DND-41 (cell line): ENCODE measurements at regions not wholly inside any gene's neighbourhood (a gene's known extent, or its start where the extent isn't known, plus 50 kb on each side); places are given as distances from the start of the nearest gene placed in this dataset.

Experiments
- ATAC-seq: fragments of 200-7000 bp; cut with Tn5 transposase; 3 replicates; pipeline ENCODE4 v1.9.1; 2021; ENCODE audit warnings: low read depth; ENCODE audit not compliant: insufficient read depth
- DNase-seq: peaks from one replicate; pipeline ENCODE4 v3.0.0-alpha.2; 2020
- H2AFZ ChIP-seq: 2 replicates; pipeline ENCODE4 v1.6.0; 2012; ENCODE audit warnings: low read depth, low read length
- H3K27ac ChIP-seq: 2 replicates; pipeline ENCODE4 v1.5.1; 2012; ENCODE audit warnings: low read length, inconsistent platforms
- H3K27me3 ChIP-seq: fragments of 200-600 bp; sonication (generic); 2 replicates; pipeline ENCODE4 v1.6.0; 2012; ENCODE audit warnings: low read length, mild to moderate bottlenecking, inconsistent platforms; ENCODE audit not compliant: insufficient read depth, poor library complexity
- H3K36me3 ChIP-seq: 2 replicates; pipeline ENCODE4 v1.5.1; 2012; ENCODE audit warnings: low read length, inconsistent platforms; ENCODE audit not compliant: insufficient read depth
- H3K4me1 ChIP-seq: 2 replicates; pipeline ENCODE4 v1.5.1; 2012; ENCODE audit warnings: mild to moderate bottlenecking, low read length; ENCODE audit not compliant: insufficient read depth
- H3K4me2 ChIP-seq: 2 replicates; pipeline ENCODE4 v1.6.0; 2012; ENCODE audit warnings: mild to moderate bottlenecking, moderate library complexity, low read length, inconsistent platforms; ENCODE audit not compliant: insufficient read depth
- H3K4me3 ChIP-seq, 2 experiments: fragments of 200-600 bp in 1 of 2; shearing (Covaris generic) in 1 of 2; 2 replicates each; pipeline ENCODE4 v1.5.1; 2012 to 2016; ENCODE audit warnings: inconsistent platforms in 2 of 2, low read length in 2 of 2, mild to moderate bottlenecking in 2 of 2, low read depth in 1 of 2, moderate library complexity in 1 of 2
- H3K79me2 ChIP-seq: 2 replicates; pipeline ENCODE4 v1.6.0; 2012; ENCODE audit warnings: low read length, inconsistent platforms; ENCODE audit not compliant: insufficient read depth
- H3K9ac ChIP-seq: 2 replicates; pipeline ENCODE4 v1.6.0; 2012; ENCODE audit warnings: low read depth, mild to moderate bottlenecking, inconsistent platforms, low read length, moderate library complexity
- H3K9me3 ChIP-seq: 2 replicates; pipeline ENCODE4 v1.5.1; 2012; ENCODE audit warnings: low read length, moderate library complexity, mild to moderate bottlenecking, inconsistent platforms; ENCODE audit not compliant: insufficient read depth, severe bottlenecking
- H4K20me1 ChIP-seq: 2 replicates; pipeline ENCODE4 v1.6.0; 2012; ENCODE audit warnings: low read length; ENCODE audit not compliant: insufficient read depth
- EZH2 ChIP-seq: IDR thresholded peaks from 3 replicates; pipeline ENCODE4 v1.6.1; 2012; ENCODE audit warnings: borderline replicate concordance, low read depth, mild to moderate bottlenecking, moderate library complexity, low read length, inconsistent platforms; ENCODE audit not compliant: severe bottlenecking
- TF ChIP-seq, protein P1 (sequence below): IDR thresholded peaks from 2 replicates; pipeline ENCODE4 v1.5.1; 2012; ENCODE audit warnings: borderline replicate concordance, low read length, moderate library complexity, mild to moderate bottlenecking; ENCODE audit not compliant: poor library complexity, severe bottlenecking; ENCODE audit errors: extremely low read depth

DNA sequence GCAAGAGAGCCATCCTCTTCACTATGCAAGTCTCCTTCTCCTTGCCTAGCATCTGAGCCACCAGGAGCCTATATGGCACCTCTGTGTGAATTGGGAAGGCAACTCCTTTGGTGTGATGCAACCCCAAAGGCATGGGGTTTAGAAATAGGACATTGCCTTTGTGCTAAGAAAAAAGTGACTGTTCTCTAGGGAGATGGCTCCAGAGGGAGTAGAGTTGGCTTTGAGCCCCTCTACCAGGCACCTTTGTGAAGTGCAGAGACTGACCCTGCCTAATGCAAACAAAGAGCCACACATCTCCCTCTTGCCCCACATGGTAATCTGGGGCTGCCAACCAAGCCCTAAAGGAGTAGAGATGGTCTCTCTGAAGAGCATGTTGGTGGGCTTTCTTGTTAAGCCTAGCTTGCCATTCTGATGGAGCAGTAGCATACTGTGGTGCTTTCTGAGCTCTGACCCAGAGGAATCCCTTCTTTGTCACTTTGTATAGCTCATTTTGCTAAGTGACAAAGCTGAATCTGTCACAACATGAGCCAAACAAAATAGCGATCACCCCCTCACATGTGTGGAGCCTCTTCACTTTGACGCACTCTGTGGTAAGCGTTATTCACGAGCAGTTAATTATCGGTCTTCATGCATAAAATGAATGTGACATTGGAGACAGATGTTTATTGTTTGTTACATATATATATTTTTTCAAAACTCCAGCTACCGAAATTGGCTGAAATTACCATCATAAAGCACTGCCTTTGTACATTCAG lies 74.4 kb downstream of the RWDD3 start:
- no peak overlapping the region for H3K4me3 ChIP-seq
- no peak overlapping the region for H3K9ac ChIP-seq
- H3K27ac ChIP-seq: no peak overlapping the region
- H3K36me3 ChIP-seq: no peaks in the 10 kb centered on the region
- no peak overlapping the region for H2AFZ ChIP-seq
- H3K4me1 ChIP-seq: no peaks in the 10 kb centered on the region
- H4K20me1 ChIP-seq: no peaks in the 10 kb centered on the region
- H3K79me2 ChIP-seq: no peaks in the 10 kb centered on the region
- peaks cover 9% of the 10 kb centered on the region for H3K27me3 ChIP-seq
- H3K9me3 ChIP-seq: no peaks in the 10 kb centered on the region
- DNase-seq: no peak
- TF ChIP-seq, protein P1, sequence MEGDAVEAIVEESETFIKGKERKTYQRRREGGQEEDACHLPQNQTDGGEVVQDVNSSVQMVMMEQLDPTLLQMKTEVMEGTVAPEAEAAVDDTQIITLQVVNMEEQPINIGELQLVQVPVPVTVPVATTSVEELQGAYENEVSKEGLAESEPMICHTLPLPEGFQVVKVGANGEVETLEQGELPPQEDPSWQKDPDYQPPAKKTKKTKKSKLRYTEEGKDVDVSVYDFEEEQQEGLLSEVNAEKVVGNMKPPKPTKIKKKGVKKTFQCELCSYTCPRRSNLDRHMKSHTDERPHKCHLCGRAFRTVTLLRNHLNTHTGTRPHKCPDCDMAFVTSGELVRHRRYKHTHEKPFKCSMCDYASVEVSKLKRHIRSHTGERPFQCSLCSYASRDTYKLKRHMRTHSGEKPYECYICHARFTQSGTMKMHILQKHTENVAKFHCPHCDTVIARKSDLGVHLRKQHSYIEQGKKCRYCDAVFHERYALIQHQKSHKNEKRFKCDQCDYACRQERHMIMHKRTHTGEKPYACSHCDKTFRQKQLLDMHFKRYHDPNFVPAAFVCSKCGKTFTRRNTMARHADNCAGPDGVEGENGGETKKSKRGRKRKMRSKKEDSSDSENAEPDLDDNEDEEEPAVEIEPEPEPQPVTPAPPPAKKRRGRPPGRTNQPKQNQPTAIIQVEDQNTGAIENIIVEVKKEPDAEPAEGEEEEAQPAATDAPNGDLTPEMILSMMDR: no peak
- TF ChIP-seq EZH2: no peak
- ATAC-seq: no peak
- no peak overlapping the region for H3K4me2 ChIP-seq

DNA sequence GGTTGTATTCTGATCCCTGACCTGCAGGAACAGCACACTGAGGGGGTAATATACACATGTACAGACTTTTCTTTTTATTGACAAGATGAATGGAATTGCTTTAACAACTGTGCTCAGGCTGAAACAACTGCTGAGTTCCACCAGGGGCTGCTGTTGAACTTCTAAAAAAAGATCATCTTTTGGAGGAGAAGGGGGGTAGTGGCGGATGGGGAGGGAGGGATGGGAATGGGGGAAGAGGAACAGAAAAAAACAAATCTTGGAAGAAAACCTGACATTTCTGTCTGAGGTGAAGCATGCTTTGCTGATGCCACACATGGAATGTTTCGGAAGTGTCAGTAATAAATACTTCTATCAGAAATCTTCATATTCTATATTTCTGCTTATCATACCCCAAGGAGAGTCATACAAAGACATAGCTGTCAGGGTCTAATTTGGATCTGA lies 75.0 kb downstream of the RWDD3 start:
- H3K9ac ChIP-seq: no peak overlapping the region
- H4K20me1 ChIP-seq: no peaks in the 10 kb centered on the region
- H3K79me2 ChIP-seq: no peaks in the 10 kb centered on the region
- no peak; the same call in 2 of the 3 replicates for ATAC-seq
- no peak overlapping the region for H2AFZ ChIP-seq
- H3K36me3 ChIP-seq: no peaks in the 10 kb centered on the region
- no peaks in the 10 kb centered on the region for H3K4me1 ChIP-seq
- no peak for DNase-seq
- no peak overlapping the region for H3K27ac ChIP-seq
- TF ChIP-seq, protein P1: peak; percentile 51
- TF ChIP-seq EZH2: no peak
- no peak overlapping the region for H3K4me3 ChIP-seq
- no peak overlapping the region for H3K4me2 ChIP-seq
- no peaks in the 10 kb centered on the region for H3K9me3 ChIP-seq
- peaks cover 9% of the 10 kb centered on the region for H3K27me3 ChIP-seq

GRCh38 chr1:95311014-95311413 lies 77.0 kb downstream of the RWDD3 start:
- no peak for ATAC-seq
- H3K4me3 ChIP-seq: no peak overlapping the region

More at GRCh38 chr1:95311014-95311413, 77.0 kb downstream of the RWDD3 start:
- H3K9ac ChIP-seq: no peak overlapping the region
- peaks cover 9% of the 10 kb centered on the region for H3K27me3 ChIP-seq
- no peaks in the 10 kb centered on the region for H3K79me2 ChIP-seq
- no peak for DNase-seq
- no peaks in the 10 kb centered on the region for H4K20me1 ChIP-seq
- TF ChIP-seq, protein P1: no peak
- TF ChIP-seq EZH2: no peak
- H3K9me3 ChIP-seq: no peaks in the 10 kb centered on the region
- H3K27ac ChIP-seq: no peak overlapping the region
- H3K4me2 ChIP-seq: no peak overlapping the region
- H2AFZ ChIP-seq: no peak overlapping the region
- no peaks in the 10 kb centered on the region for H3K36me3 ChIP-seq
- no peaks in the 10 kb centered on the region for H3K4me1 ChIP-seq
